Liver (tissue), 3 donors: ENCODE measurements at regions not wholly inside any gene's neighbourhood (a gene's known extent, or its start where the extent isn't known, plus 50 kb on each side); places are given as distances from the start of the nearest gene placed in this dataset.

Experiments
- JUND ChIP-seq, 2 donors: IDR thresholded peaks; 2 replicates each; pipeline ENCODE4 v1.6.1; 2016; ENCODE audit warnings: antibody characterized with exemption in 2 of 2
- RXRA ChIP-seq, 2 donors: IDR thresholded peaks; 2 replicates each; pipeline ENCODE4 v1.6.1; 2017 to 2018; ENCODE audit warnings: antibody characterized with exemption in 2 of 2, mild to moderate bottlenecking in 1 of 2
- TAF1 ChIP-seq: conservative IDR thresholded peaks from 2 replicates; pipeline ENCODE4 v1.6.1; 2016; ENCODE audit warnings: antibody characterized with exemption, mild to moderate bottlenecking
- YY1 ChIP-seq: IDR thresholded peaks from 2 replicates; pipeline ENCODE4 v1.6.1; 2016; ENCODE audit warnings: antibody characterized with exemption, mild to moderate bottlenecking
- TF ChIP-seq, protein P1 (sequence below): fragments of 150-350 bp; IDR thresholded peaks from 2 replicates; pipeline ENCODE4 v1.5.1; 2017; ENCODE audit warnings: improper control_type of control experiment, low read depth, low read length; ENCODE audit not compliant: missing input control
- TF ChIP-seq, protein P2 (sequence below): IDR thresholded peaks from 2 replicates; pipeline ENCODE4 v1.6.1; 2016; ENCODE audit warnings: antibody characterized with exemption
- TF ChIP-seq, protein P3 (sequence below): IDR thresholded peaks from 2 replicates; pipeline ENCODE4 v1.6.1; 2016; ENCODE audit warnings: antibody characterized with exemption
- TF ChIP-seq, protein P4 (sequence below): IDR thresholded peaks from 2 replicates; pipeline ENCODE4 v1.6.1; 2016; ENCODE audit warnings: antibody characterized with exemption, mild to moderate bottlenecking
- TF ChIP-seq, protein P5 (sequence below): IDR thresholded peaks from 2 replicates; pipeline ENCODE4 v1.6.1; 2016; ENCODE audit warnings: antibody characterized with exemption
- donor health status: healthy.
- donor health status: healthy.

DNA sequence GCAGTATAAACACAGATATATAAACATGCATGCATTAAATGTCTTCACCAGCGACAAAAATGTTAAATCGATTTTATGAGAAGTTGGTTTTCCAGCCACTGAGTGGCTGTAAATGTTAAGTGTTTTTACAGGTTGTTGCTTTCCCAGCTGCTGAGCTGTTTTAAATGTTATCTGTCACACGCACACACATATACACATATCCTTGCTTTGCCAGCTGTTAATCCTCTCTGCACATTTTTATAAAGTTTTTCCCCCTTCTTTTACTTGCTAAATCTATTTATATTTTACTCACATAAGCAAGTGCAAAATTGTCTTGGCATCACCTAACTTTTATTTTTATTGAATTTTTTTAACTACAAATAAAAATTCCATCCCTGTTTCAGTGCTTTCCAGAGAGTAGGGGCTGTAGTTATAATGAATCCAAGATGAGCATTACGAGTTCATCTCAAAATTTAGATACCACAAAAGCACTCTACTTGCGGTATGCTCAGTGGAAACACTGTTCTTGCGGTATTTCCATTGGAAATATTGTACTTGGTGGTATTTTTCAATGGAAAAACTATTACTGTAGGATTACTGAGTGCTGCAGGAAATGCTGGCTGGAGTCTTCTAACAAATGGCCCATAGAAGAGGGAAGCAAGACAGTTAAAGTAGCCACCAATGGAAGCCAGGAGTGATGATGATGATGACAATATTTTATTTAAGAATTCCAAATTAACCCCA lies 124.9 kb upstream of the KCNJ16 start:
- TF ChIP-seq, protein P1, sequence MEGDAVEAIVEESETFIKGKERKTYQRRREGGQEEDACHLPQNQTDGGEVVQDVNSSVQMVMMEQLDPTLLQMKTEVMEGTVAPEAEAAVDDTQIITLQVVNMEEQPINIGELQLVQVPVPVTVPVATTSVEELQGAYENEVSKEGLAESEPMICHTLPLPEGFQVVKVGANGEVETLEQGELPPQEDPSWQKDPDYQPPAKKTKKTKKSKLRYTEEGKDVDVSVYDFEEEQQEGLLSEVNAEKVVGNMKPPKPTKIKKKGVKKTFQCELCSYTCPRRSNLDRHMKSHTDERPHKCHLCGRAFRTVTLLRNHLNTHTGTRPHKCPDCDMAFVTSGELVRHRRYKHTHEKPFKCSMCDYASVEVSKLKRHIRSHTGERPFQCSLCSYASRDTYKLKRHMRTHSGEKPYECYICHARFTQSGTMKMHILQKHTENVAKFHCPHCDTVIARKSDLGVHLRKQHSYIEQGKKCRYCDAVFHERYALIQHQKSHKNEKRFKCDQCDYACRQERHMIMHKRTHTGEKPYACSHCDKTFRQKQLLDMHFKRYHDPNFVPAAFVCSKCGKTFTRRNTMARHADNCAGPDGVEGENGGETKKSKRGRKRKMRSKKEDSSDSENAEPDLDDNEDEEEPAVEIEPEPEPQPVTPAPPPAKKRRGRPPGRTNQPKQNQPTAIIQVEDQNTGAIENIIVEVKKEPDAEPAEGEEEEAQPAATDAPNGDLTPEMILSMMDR, result no peak
- TF ChIP-seq, protein P2, sequence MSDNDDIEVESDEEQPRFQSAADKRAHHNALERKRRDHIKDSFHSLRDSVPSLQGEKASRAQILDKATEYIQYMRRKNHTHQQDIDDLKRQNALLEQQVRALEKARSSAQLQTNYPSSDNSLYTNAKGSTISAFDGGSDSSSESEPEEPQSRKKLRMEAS, result no peak
- TF ChIP-seq YY1 (no peak), TAF1 (no peak), RXRA (IDR thresholded peaks at IDR 0.05) (no peak), JUND (IDR thresholded peaks at IDR 0.05) (no peak)
- TF ChIP-seq, protein P3, sequence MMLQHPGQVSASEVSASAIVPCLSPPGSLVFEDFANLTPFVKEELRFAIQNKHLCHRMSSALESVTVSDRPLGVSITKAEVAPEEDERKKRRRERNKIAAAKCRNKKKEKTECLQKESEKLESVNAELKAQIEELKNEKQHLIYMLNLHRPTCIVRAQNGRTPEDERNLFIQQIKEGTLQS, result no peak
- TF ChIP-seq, protein P4, sequence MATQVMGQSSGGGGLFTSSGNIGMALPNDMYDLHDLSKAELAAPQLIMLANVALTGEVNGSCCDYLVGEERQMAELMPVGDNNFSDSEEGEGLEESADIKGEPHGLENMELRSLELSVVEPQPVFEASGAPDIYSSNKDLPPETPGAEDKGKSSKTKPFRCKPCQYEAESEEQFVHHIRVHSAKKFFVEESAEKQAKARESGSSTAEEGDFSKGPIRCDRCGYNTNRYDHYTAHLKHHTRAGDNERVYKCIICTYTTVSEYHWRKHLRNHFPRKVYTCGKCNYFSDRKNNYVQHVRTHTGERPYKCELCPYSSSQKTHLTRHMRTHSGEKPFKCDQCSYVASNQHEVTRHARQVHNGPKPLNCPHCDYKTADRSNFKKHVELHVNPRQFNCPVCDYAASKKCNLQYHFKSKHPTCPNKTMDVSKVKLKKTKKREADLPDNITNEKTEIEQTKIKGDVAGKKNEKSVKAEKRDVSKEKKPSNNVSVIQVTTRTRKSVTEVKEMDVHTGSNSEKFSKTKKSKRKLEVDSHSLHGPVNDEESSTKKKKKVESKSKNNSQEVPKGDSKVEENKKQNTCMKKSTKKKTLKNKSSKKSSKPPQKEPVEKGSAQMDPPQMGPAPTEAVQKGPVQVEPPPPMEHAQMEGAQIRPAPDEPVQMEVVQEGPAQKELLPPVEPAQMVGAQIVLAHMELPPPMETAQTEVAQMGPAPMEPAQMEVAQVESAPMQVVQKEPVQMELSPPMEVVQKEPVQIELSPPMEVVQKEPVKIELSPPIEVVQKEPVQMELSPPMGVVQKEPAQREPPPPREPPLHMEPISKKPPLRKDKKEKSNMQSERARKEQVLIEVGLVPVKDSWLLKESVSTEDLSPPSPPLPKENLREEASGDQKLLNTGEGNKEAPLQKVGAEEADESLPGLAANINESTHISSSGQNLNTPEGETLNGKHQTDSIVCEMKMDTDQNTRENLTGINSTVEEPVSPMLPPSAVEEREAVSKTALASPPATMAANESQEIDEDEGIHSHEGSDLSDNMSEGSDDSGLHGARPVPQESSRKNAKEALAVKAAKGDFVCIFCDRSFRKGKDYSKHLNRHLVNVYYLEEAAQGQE, result no peak
- TF ChIP-seq, protein P5, sequence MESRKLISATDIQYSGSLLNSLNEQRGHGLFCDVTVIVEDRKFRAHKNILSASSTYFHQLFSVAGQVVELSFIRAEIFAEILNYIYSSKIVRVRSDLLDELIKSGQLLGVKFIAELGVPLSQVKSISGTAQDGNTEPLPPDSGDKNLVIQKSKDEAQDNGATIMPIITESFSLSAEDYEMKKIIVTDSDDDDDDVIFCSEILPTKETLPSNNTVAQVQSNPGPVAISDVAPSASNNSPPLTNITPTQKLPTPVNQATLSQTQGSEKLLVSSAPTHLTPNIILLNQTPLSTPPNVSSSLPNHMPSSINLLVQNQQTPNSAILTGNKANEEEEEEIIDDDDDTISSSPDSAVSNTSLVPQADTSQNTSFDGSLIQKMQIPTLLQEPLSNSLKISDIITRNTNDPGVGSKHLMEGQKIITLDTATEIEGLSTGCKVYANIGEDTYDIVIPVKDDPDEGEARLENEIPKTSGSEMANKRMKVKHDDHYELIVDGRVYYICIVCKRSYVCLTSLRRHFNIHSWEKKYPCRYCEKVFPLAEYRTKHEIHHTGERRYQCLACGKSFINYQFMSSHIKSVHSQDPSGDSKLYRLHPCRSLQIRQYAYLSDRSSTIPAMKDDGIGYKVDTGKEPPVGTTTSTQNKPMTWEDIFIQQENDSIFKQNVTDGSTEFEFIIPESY, result no peak
